GM21381 (cell line): ENCODE measurements at regions not wholly inside any gene's neighbourhood (a gene's known extent, or its start where the extent isn't known, plus 50 kb on each side); places are given as distances from the start of the nearest gene placed in this dataset.

Experiments used
- ATAC-seq: cut with Tn5 transposase; IDR thresholded peaks from one replicate; pipeline ENCODE4 v1.9.1; 2021; ENCODE audit warnings: mild to moderate bottlenecking, moderate library complexity; ENCODE audit not compliant: unreplicated experiment

DNA sequence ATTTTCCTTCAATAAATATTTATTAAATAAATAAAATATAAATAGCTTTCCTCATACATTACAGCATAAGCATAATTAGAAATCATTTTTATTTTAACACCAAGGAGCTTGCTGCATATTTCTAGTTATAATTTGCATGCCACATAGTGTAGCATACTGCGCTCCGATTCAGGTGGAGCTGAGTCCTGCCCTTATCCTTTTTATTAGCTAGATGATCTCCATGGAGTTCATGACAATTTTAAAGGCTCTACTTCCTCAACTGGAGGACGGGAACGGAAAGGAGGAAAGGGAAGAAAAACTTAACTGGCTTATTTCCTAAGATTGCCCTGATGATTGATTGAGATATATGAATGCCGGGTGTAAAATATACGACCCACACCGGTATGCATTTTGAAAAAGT, 385.2 kb downstream of the PLK2 start:
- ATAC-seq, result no peak

DNA sequence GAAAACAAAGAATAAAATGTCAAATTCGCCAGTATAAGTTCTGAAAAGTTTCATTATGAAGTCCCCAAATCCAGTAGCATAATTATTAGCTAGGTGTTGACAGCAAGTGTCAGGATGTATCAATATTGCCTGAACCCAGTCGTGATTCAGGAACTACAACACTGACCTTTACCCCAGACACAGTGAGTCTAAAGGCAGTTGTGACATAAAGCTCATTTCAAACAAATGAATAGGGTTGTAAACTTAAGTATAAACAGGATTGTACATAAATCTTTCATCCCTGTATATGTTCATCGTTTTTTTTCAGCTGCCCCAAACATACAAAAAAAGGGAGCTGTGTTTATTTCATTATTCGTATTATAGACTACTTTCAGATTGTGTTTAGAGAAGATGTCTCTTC, 385.7 kb downstream of the PLK2 start:
- no peak for ATAC-seq

DNA sequence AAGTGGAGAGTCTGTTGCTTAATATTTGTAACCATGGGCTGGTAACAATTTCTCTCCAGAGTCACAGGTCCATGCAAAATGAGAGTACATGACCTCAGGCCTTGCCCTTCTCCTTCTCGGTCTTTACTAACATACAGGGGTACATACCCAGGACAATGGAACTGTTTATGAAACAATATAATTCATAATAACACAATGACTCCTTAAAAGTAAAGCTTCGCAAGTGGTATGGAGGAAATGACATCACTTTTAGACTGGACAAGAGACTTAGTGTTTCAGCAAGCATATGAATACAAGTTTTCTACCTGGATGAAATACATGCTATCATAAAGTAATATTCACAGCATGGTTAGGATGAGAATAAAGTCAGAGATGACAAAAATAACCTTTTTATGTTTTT, 386.6 kb downstream of the PLK2 start:
- no peak for ATAC-seq

DNA sequence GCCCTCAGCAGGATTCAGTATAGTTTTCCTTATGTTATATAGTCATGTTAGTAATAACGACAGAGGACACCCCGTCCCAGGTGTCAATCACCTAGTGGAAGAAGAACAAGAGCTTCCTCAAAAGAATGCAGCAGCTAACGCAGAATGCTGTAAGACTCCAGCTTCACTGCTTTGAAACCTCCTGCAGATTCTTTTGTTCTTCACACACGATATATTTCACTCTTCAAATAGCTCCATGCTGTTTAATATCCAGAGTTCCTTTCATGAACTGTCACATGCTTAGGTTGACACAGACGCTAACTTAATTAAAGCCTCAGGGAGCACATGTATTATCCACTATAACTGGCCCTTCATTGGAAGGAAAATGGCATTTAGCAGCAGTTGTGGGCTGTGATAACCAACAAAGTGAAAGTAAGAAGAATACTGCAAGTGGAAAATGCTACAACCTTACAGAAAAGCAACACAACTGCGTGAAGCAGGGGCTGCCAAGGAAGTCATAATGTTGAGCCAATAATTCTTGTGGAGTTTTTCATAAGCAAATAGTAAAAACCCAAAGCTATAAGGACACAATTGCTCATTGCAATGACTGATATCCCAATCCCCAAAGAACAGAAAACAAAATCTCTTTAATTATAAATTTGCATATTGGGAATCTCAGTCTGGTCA, 387.5 kb downstream of the PLK2 start:
- no peak for ATAC-seq

DNA sequence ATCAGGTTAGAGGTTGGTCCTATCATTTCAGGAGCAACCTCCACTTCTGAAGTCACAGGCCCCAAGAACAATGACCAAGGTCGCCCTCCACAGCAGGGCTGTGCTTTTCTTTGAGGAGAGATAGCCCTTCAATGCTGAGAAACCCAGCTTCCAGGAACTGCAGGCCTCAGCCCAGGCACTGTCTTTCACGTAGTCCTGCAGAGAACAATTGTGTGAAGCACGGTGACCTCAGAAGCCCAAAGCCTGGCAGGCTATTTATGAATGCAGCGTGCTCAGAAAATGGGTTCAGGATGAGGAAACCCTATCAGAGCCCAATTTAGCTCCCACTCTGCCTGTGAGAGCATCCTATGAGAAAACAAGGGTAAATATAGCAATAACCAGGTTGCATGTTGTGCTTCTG, 388.3 kb downstream of the PLK2 start:
- ATAC-seq, result no peak

DNA sequence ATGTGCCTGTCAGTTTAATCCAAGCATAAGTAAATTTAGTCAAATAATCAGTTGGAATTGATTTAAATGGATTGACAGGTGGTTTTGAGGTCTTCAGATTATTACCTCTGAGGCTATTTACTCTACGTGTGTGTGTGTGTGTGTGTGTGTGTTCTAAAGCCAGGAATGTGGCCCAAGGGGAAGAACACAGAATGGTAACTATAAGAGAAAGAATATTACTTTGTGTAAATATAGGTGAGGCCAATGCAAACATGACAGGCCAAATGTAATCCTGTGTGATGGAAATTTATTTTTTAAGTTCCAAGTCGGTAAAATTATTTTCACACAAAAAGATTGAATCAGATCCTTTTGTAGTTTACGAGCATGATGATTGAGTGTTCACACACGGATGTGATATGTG, 390.0 kb downstream of the PLK2 start:
- ATAC-seq, result no peak

DNA sequence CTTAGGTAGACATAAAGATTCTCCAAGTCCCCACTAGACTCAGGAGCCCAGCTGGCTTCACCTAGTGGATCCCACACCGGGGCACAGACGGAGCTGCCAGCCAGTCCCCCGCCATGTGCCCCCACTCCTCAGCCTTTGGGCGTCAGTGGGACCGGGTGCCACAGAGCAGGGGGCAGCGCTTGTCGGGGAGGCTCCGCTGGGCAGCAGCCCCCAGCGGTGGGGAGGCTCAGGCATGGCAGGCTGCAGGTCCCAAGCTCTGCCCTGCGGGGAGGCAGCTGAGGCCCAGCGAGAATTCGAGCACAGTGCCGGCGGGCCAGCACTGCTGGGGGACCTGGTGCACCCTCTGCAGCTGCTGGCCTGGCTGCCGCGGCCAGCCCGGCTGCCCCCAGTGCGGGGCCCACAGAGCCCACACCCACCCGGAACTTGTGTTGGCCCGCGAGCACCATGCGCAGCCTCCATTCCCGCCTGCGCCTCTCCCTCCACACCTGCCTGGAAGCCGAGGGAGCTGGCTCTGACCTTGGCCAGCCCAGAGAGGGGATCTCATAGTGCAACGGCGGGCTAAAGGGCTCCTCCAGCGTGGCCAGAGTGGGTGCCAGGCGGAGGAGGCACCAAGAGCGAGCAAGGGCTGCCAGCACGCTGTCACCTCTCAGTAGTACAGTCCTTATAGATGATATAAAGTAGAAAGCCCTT, 390.7 kb downstream of the PLK2 start:
- ATAC-seq, result no peak

DNA sequence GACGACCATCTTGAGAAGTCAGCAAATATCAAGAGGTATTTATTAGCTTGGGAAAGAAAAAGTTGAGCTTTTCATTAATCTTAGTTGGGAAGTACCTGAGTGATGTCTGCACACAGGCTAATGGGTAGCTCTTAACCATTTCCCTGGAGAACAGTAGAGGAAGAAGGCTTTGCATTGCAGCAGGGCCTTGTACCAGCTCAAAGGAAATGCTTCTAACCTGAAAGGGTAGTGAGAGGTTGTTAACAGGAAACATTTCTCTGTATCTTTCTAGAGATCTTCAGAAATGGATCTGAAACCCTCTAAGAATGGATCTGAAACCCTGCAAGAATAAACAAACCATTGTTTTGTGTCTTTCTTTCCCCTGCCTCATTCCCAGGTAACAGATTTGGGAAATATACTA, 393.3 kb downstream of the PLK2 start:
- no peak for ATAC-seq

DNA sequence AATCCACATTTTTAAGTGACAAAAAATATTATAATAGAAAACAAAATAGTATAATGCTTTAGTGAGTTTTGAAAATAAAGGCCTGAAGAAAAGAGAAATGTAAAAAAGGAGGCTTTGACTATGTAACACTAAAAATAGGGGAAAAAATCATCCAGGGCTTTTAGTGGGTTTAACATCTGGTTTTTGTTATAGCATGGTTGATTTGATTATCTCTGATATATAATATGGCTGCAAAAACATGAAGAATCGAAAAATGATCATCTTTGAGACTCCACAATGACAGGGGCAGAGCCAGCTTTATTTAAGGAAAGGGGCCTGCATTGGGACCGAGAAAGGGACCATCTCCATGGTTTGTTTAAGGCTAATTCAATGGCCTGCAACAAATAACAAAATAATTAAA, 393.8 kb downstream of the PLK2 start:
- no peak for ATAC-seq

DNA sequence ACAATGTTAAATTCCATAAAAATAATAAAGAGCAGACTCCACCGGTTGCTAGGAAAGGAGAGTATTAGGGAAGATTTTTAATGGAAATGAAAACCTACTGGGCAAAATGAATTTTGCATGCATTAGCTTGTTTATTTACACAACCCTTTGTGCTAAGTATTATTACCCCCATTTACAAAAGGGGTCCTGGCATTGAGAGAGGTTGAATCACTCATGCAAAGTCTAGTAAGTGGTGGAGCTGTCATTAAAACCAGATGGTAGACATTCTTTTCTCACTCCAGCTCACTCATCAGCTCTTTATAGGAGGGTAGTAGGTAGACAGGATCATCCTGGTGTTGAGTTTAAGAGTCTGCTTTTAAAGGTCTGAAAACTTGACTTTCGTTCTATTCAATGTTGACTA, 395.1 kb downstream of the PLK2 start:
- ATAC-seq, result no peak

DNA sequence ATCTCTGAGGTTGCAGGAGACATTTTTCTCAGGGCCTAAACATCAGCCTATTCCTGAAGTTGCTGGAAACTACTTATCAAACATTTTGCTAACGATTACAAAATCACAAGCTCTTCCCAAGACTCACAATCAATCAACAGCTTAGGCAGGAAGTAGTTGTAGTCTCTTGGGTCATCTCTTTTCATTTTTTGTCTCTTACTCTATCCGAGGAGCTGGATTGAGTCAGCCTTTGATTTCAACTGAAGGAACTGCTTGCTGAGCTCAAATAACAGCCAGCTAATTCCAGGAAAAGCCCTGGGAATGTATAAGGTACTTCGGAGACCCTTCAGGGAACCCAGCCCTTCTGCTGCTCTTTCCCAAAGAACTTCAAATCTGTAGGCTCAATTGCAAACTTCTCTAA, 398.9 kb downstream of the PLK2 start:
- no peak for ATAC-seq

DNA sequence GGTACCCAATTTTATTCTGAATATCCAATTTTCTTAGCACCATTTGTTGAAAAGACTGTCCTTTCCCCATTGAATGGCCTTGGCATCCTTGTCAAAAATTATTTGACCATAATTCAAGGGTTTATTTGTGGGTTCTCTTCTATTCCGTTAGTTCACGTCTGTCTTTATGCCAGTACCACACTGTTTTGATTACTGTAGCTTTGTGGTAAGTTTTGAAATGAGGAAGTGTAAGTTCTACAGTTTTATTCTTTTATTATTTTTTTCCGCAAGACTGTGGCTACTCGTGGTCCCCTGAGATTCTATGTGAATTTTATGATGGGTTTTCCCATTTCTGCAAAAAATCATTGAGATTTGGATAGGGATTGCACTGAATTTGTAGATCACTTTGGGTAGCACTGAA, 402.6 kb downstream of the PLK2 start:
- ATAC-seq, result no peak

DNA sequence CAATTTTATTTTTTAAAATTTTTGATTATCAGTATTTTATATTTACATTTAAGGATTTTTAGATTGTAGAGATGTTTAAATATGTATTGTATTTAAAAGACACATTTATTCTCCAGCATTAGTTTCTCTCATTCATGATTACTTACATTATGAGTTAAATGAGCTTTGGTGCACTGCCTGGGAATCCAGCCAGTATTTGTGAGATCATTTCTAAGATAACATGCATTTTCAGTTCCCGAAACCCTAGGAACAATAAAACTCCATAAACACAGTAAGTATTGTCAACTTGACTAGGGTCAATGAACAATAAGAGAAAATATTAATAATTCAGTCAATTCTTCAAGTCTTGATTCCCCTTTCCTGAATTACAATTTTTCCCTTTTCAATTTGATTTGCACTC, 403.3 kb downstream of the PLK2 start:
- ATAC-seq, result no peak

DNA sequence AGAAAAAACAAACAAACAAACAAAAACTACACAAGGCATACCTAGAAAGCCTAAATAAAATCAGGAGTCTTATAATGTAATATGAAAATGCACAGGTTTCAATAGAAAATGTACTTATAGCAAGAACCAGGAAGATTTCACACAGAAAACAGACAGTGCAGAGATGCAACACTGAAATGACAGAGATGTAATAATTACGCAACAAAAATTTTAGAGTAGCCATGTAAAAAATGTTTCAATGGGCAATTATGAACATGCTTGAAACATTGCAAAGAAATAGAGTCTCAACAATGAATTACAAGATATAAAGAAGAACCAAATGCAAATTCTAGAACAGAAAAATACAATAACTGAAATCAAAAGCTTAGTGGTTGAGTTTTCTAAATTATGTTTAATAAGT, 405.9 kb downstream of the PLK2 start:
- ATAC-seq, result no peak

DNA sequence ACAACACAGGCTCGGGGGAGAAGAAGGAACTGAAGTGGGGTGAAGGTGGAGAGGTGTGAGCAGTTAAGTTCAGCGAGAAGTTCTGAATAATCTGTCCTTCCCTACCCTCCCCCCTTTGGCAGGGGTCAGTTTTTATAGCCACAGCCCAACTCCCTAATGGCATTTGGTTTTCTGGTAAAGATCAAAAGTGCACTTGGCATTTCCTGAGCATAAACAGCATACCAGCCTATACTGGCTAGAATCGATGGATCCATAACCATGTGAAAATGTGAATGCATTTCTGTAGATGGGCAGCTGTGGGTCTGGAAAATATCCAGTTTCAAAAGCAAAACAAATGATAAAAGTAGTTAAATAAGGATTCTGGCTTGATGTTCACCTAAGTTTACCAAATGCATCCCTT, 410.9 kb downstream of the PLK2 start:
- ATAC-seq, result no peak

DNA sequence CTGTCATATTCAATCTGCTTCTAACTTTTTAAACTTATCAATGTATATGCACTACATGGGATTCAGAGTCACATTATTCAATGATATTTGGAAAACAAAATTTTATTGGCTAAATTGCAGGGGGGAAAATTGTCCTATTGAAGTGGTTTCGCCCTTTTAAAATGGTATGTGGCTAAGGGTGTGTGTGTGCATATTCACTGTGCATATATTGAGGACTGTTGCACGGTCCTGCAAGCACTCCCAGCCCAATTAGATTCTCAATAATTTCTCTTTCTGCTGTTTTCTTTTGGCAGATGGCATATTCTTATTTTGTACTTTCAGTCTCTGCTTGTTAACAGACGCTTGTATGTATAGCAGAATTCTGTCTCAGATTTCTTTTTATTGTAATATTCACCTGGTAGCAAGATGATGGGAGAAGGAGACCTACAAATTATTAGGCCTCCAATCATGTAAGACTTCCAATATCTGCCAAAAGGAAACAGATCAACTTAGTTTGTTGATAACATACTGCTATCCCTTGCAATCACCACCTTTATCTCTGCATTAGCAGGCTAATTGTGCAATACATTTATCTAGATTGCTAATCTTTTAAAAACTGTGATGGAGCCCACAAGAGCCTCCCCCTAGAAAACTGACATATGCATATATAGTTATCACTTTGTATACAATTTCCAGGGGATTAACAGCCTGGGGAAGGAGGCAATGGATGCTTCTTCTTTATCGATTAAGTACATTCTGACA, 411.5 kb downstream of the PLK2 start:
- no peak for ATAC-seq

DNA sequence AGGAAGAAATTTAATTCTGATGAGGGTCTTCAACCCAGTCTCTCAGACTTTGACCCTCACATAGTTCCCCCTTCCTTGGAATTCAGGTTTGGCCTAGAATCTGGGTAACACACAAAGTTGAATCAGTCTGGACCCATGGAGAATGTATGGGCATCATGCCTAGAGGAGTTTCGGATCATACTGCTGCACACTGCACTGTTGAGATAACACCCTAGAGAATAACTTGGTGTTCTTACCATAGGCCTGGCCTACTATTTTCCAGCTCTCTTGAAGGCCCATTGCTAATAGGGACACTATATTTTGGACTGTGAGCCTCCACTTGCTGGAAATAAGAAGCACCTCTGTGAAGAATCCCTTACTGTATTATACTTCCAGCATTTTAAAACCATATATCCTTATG, 413.5 kb downstream of the PLK2 start:
- no peak for ATAC-seq

DNA sequence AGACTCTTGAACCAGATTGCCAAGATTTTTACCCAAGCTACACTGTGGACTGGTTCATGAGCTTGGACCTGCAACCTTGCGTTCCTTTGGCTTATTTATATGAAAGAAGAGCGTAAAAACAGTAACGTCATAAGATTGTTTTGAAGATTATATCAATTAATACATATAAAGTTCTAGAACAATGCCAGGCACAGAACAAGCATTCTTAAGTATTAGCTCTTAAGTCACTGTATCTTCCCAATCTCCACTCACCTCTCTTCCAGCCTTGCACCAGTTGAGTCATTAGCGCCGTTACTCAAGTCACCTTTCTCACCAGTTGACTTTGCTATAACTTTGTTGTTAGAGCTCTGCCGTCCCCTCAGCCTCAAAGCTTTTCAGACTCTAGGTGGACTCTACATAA, 415.7 kb downstream of the PLK2 start:
- ATAC-seq, result no peak

DNA sequence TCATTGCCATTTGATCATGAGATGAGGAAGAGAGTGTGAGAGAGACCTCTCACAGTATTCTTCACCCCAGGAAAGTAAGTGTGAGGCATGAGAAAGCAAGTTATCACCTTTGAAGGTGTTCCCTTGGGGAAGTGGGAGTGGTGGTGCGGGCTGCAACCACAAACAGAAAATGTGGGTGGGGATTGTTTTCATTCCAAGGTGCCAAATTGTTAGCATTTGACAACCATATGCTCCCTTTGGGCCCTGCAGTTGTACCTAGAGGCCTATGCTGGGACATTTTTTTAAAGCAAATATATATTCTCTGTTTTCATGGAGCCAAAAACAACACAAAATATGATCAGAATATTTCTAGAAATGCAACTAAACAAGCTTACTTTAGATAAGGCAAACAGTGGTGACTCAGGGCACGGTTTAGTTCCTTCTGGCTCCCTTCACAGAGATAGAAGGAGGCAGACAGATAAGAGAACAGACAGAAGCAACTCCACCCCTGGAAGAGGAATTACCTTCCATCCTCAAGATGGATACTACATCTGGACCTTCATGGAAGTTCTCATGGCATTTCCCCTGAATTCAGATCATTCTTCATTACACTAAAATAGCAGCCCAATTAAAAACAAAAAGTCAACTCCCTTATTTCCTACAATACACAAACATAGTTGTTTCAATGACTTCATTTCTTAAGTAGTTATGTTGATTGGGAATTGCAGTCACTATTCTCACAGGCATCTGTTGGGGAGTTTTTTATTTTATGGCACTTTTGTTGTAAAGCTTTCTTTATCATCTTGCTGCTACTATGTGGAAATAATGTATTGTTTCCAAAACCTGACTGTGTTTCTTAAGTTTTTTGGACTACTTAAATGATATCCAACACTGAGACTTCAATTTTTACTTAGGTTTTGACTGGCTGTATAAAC, 416.6 kb downstream of the PLK2 start:
- no peak for ATAC-seq

DNA sequence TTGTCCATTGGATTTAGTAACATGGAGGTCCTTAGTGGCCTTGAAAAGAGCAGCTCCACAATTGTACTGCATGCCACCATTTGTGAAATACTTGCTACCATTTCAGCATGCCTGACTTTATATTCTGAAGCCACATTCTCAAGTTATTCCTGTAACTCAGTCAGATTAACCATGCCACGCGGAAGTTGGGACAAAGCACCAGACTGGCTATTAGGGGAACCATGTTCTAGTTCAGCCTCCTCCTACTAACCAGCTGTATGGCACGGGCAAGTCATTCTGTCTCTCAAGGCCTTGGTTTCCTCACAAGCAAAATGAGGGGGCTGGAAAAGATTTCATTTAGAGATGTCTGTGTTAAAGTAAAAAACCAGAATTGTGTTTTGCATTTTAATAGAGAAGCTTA, 418.0 kb downstream of the PLK2 start:
- ATAC-seq, result no peak

DNA sequence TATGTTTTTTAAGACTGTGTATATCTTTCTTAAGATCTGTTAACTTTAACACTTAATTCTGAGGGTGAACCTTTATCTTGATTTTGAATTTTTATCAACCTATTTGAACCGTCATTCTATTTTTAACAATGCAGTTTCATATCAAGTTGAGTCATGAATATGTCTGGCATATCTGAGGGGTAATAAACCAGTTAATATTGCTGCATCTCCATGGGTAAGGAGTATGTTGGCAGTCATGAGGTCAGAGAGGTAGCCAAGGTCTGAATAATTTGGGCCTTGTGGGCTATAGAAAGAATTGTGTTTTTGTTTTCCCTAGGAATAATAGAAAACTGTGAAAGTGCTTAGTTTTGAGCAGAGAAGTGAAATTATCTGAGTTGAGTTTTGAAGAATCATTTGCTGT, 419.0 kb downstream of the PLK2 start:
- ATAC-seq, result no peak
